RWPE1 (cell line): ENCODE measurements at regions not wholly inside any gene's neighbourhood (a gene's known extent, or its start where the extent isn't known, plus 50 kb on each side); places are given as distances from the start of the nearest gene placed in this dataset.

Source experiments
- CTCF ChIA-PET: fragments of 350-600 bp; sonication (Branson Sonifier 250); formaldehyde crosslinking; extraction: SDS; loops from one replicate; lab custom pipeline; 2021; lab: Yijun Ruan, JAX
- POLR2A ChIA-PET: fragments of 400-600 bp; formaldehyde crosslinking; extraction: SDS; loops from one replicate; lab custom pipeline; 2020; ENCODE audit warnings: antibody characterized with exemption; ENCODE audit not compliant: low non-redundant PET; lab: Yijun Ruan, JAX
- DNase-seq: peaks from one replicate; pipeline ENCODE4 v3.0.0; 2012; ENCODE audit warnings: low spot score
- H3K27ac ChIP-seq: fragments of 450-650 bp; 2 replicates; pipeline ENCODE4 v1.5.1; 2017
- TF ChIP-seq, protein P1 (sequence below): fragments of 450-650 bp; conservative IDR thresholded peaks from 2 replicates; pipeline ENCODE4 v1.5.1; 2017; ENCODE audit warnings: low read depth, mild to moderate bottlenecking

DNA sequence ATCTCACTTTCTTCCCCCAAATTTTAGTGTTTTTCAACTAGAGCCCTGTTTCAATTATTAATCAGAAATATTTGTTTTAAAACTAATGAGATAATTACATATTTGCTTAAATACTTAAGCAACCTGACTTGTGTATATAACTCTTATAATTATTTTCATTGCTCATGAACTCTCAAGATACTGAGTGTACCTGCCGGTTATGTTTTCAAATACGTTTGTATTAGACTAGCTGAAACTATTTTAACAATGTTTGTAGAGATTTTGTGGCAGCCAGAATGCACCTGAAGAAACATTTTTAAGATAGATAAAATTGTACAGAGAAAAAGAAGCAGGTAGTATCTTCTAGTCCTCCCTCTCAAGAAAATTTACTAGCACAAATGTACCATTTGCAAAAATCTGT lies 140.6 kb upstream of the CXADR start:
- TF ChIP-seq, protein P1, sequence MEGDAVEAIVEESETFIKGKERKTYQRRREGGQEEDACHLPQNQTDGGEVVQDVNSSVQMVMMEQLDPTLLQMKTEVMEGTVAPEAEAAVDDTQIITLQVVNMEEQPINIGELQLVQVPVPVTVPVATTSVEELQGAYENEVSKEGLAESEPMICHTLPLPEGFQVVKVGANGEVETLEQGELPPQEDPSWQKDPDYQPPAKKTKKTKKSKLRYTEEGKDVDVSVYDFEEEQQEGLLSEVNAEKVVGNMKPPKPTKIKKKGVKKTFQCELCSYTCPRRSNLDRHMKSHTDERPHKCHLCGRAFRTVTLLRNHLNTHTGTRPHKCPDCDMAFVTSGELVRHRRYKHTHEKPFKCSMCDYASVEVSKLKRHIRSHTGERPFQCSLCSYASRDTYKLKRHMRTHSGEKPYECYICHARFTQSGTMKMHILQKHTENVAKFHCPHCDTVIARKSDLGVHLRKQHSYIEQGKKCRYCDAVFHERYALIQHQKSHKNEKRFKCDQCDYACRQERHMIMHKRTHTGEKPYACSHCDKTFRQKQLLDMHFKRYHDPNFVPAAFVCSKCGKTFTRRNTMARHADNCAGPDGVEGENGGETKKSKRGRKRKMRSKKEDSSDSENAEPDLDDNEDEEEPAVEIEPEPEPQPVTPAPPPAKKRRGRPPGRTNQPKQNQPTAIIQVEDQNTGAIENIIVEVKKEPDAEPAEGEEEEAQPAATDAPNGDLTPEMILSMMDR, result no peak
- no peak overlapping the region for H3K27ac ChIP-seq
- ChIA-PET CTCF (interaction anchor here (0.6 kb wide), 1 partner anchor 1254 kb away, joined by 4 read pairs; no protein-coding TSS in a partner anchor), POLR2A (no interaction called here)
- no peak for DNase-seq

DNA sequence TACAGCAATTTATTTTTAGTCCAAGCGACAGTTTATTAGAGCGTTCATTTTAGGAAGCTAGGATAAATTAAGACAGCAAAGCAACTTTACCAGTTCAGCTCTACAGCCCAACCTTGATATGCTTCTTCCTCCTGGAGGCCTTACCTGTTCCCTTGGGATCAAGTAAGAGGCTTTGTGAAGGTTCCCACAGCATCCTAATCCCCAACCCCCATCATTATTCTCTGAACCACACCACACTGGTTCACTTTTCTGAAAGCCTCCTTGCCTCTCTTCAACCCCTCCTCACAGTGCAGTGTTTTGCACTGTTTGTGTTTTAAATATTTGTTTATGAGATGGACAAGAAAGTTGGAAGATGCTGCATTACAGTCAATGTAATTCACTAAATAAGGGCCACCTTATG lies 126.3 kb upstream of the CXADR start:
- ChIA-PET CTCF (interaction anchor here (0.5 to 2.2 kb wide), 12 partner anchors 14 to 837 kb away, joined by 3 to 20 read pairs (median 4); no protein-coding TSS in a partner anchor), POLR2A (no interaction called here)
- TF ChIP-seq, protein P1, result no peak
- no peak overlapping the region for H3K27ac ChIP-seq
- no peak for DNase-seq

DNA sequence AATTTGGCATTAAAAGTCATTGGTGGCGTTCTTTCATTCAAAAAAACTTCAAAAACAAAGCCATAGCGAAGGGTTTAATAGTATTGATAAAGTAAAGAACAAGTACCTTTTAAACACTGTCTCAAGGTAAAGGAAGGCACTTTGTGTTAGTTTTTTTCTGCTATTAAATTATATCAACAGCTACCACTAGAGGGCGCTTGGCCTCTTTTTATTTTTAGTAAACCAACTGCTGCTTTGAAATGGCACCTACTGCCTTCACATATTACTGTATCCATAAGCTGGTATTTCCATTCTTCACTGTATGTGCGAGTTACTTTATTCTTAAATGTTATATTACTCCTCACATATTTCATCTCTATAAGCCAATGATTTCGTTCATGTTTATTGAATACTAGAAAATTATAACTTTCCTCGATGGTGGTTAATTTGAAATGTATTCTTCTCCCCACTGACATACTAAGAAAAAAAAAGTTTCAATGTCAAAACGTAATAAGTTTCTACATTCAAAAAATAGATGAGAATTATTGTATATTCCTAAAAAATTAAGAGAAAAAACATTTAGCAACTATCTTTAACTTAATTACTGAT lies 125.7 kb upstream of the CXADR start:
- TF ChIP-seq, protein P1, result peak; percentile 76
- DNase-seq, result peak; percentile 36
- CTCF ChIA-PET, result interaction anchor here (0.6 to 2.2 kb wide), 15 partner anchors 14 to 837 kb away, joined by 3 to 20 read pairs (median 4); no protein-coding TSS in a partner anchor
- H3K27ac ChIP-seq, result no peak overlapping the region
- POLR2A ChIA-PET, result no interaction called here

DNA sequence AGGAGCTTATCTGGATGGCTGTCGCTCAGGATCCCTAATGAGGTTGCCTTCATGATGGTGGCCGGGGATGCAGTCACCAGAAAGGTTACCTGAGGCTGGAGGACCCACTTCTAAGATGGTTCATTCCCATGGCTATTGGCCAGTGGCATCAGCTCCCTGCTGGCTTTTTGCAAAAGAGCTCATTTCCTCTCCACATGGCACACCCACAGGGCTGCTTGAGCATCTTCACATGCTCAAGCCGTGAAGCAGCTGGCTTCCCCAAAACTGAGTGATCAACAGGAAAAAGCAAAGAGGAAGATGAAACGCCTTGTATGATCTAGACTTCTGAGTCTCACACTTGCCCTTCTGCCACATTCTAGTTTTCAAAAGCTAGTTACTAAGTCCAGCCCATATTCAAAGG lies 124.6 kb upstream of the CXADR start:
- ChIA-PET POLR2A (no interaction called here), CTCF (interaction anchor here (0.5 to 2.2 kb wide), 4 partner anchors 121 to 197 kb away, joined by 6 to 20 read pairs (median 8); no protein-coding TSS in a partner anchor)
- TF ChIP-seq, protein P1, result no peak
- DNase-seq, result no peak
- no peak overlapping the region for H3K27ac ChIP-seq

DNA sequence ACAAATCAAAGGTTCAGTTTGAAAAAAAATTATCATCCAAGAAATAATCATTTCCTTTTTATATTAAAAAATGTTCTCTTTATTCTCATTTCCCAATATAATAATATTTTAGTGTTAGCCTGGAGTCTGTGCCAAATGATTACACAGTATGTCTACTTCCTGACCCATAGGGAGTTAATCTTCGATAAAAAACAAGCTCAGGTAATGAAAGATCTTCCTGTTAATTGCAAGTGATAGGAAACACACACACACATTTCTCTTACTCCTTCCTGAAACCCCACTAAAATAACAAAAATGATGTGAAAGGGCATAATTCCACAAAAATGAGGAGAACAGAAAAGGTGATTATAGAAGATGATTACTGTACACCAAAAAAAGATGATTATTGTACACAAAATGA lies 123.5 kb upstream of the CXADR start:
- POLR2A ChIA-PET, result no interaction called here
- TF ChIP-seq, protein P1, result no peak
- CTCF ChIA-PET, result interaction anchor here (0.5 to 1.7 kb wide), 2 partner anchors 165 to 252 kb away, joined by 3 to 6 read pairs; no protein-coding TSS in a partner anchor
- H3K27ac ChIP-seq, result no peak overlapping the region
- no peak for DNase-seq

DNA sequence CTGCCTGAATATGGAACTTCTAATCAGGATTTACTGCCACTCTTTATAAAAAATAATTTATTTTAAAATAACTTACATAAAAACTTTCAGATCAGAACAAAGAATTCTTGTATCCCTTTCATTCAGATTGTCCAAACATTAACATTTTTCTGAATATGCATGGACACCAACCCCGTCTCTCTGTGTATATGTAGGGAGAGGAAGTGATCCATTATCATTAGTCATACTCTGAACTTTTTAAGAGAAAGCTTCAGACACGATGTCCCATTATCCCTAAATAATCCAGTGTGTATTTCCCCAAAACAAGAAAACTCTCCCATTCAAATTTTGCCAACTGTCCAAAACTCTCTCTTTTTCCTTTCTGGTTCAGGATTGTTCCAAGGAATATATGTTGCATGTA lies 122.3 kb upstream of the CXADR start:
- TF ChIP-seq, protein P1, result no peak
- no peak overlapping the region for H3K27ac ChIP-seq
- DNase-seq, result no peak
- CTCF ChIA-PET, result interaction anchor here (1.5 kb wide), 1 partner anchor 164 kb away, joined by 5 read pairs; no protein-coding TSS in a partner anchor
- POLR2A ChIA-PET, result no interaction called here
